GM18502 (cell line): ENCODE measurements at regions not wholly inside any gene's neighbourhood (a gene's known extent, or its start where the extent isn't known, plus 50 kb on each side); places are given as distances from the start of the nearest gene placed in this dataset.

Experiments used
- ATAC-seq: cut with Tn5 transposase; IDR thresholded peaks from one replicate; pipeline ENCODE4 v1.9.1; 2021; ENCODE audit warnings: mild to moderate bottlenecking; ENCODE audit not compliant: unreplicated experiment, poor library complexity

- ATAC-seq, result no peak
Observed at GRCh38 chr10:131681122-131681521, 219.7 kb upstream of the PPP2R2D start.

- ATAC-seq, result no peak
Observed at GRCh38 chr10:131681656-131682055, 219.2 kb upstream of the PPP2R2D start.

GRCh38 chr10:131682271-131682962 is 218.4 kb upstream of the PPP2R2D start:
- ATAC-seq, result no peak

- no peak for ATAC-seq
Observed at GRCh38 chr10:131683281-131683861, 217.4 kb upstream of the PPP2R2D start.

- no peak for ATAC-seq
Observed at GRCh38 chr10:131683941-131684340, 216.9 kb upstream of the PPP2R2D start.

GRCh38 chr10:131685007-131685406 is 215.8 kb upstream of the PPP2R2D start:
- ATAC-seq, result no peak

- no peak for ATAC-seq
Observed at GRCh38 chr10:131685576-131685975, 215.2 kb upstream of the PPP2R2D start.

GRCh38 chr10:131686781-131687420 is 213.9 kb upstream of the PPP2R2D start:
- no peak for ATAC-seq

GRCh38 chr10:131688304-131688703 is 212.5 kb upstream of the PPP2R2D start:
- no peak for ATAC-seq

- ATAC-seq, result no peak
Observed at GRCh38 chr10:131689016-131689415, 211.8 kb upstream of the PPP2R2D start.

- no peak for ATAC-seq
Observed at GRCh38 chr10:131689486-131689885, 211.3 kb upstream of the PPP2R2D start.

GRCh38 chr10:131689954-131690757 is 210.7 kb upstream of the PPP2R2D start:
- ATAC-seq, result no peak

GRCh38 chr10:131690805-131691239 is 210.0 kb upstream of the PPP2R2D start:
- ATAC-seq, result no peak

- no peak for ATAC-seq
Observed at GRCh38 chr10:131691481-131692090, 209.2 kb upstream of the PPP2R2D start.

GRCh38 chr10:131692176-131692575 is 208.6 kb upstream of the PPP2R2D start:
- no peak for ATAC-seq

- no peak for ATAC-seq
Observed at GRCh38 chr10:131692686-131693334, 208.0 kb upstream of the PPP2R2D start.

- ATAC-seq, result no peak
Observed at GRCh38 chr10:131693766-131694165, 207.0 kb upstream of the PPP2R2D start.

- ATAC-seq, result no peak
Observed at GRCh38 chr10:131694168-131694780, 206.5 kb upstream of the PPP2R2D start.

GRCh38 chr10:131694781-131695495 is 205.9 kb upstream of the PPP2R2D start:
- ATAC-seq, result no peak
